SK-N-SH (cell line): ENCODE measurements at regions not wholly inside any gene's neighbourhood (a gene's known extent, or its start where the extent isn't known, plus 50 kb on each side); places are given as distances from the start of the nearest gene placed in this dataset.

Experiments used
- CTCF ChIA-PET: fragments of 300-600, 350-600 bp; formaldehyde crosslinking; extraction: SDS; loops from one replicate; lab custom pipeline; 2021; lab: Yijun Ruan, JAX
- POLR2A ChIA-PET: fragments of 350-600 bp; sonication (Branson Sonifier 250); formaldehyde crosslinking; extraction: SDS; loops from one replicate; lab custom pipeline; 2020; ENCODE audit warnings: antibody characterized with exemption, inconsistent platforms; lab: Yijun Ruan, JAX
- DNase-seq: peaks from one replicate; pipeline ENCODE4 v3.0.0; 2012
- H2AFZ ChIP-seq: fragments of 200-600 bp; sonication (generic); 2 replicates; pipeline ENCODE4 v1.8.1; 2016; ENCODE audit warnings: antibody characterized with exemption, mild to moderate bottlenecking, low read depth
- H3F3A ChIP-seq: fragments of 200-600 bp; sonication (generic); replicated peaks from 2 replicates; pipeline ENCODE3; 2016; ENCODE audit warnings: antibody characterized with exemption, mild to moderate bottlenecking; ENCODE audit not compliant: insufficient read depth
- H3K27ac ChIP-seq, 2 experiments: fragments of 200-500 bp in 1 of 2; fragments of 200-600 bp in 1 of 2; sonication (Bioruptor generic) in 1 of 2; sonication (generic), shearing (Covaris generic) in 1 of 2; 2 replicates each; pipeline versions ENCODE4 v1.5.1 to v1.6.1; 2014 to 2016; ENCODE audit warnings: low read depth in 2 of 2, inconsistent platforms in 1 of 2, low read length in 1 of 2, mild to moderate bottlenecking in 1 of 2, mixed read lengths in 1 of 2
- H3K27me3 ChIP-seq: fragments of 200-600 bp; sonication (generic), shearing (Covaris generic); 2 replicates; pipeline ENCODE4 v1.6.1; 2016; ENCODE audit warnings: mixed run types; ENCODE audit not compliant: insufficient read depth
- H3K36me3 ChIP-seq, 2 experiments: fragments of 200-500 bp in 1 of 2; fragments of 200-600 bp in 1 of 2; sonication (Bioruptor generic) in 1 of 2; sonication (generic) in 1 of 2; replicated peaks in 1 of 2; 2 replicates each; pipeline versions ENCODE3 to v1.5.1; 2014 to 2016; ENCODE audit warnings: low read length in 1 of 2, mild to moderate bottlenecking in 1 of 2; ENCODE audit not compliant: insufficient read depth in 2 of 2, control insufficient read depth in 1 of 2
- H3K4me1 ChIP-seq, 2 experiments: fragments of 200-500 bp in 1 of 2; fragments of 200-600 bp in 1 of 2; sonication (Bioruptor generic) in 1 of 2; sonication (generic), shearing (Covaris generic) in 1 of 2; 2 replicates each; pipeline versions ENCODE4 v1.5.1 to v1.6.1; 2014 to 2016; ENCODE audit warnings: low read depth in 1 of 2, low read length in 1 of 2, mixed run types in 1 of 2; ENCODE audit not compliant: insufficient read depth in 2 of 2, control insufficient read depth in 1 of 2
- H3K4me2 ChIP-seq: fragments of 200-600 bp; sonication (generic), shearing (Covaris generic); 2 replicates; pipeline ENCODE4 v1.6.1; 2017; ENCODE audit warnings: mixed run types
- H3K4me3 ChIP-seq, 2 experiments: fragments of 200-500 bp in 1 of 2; fragments of 200-600 bp in 1 of 2; sonication (Bioruptor generic) in 1 of 2; sonication (generic), shearing (Covaris generic) in 1 of 2; 2 replicates each; pipeline versions ENCODE4 v1.5.1 to v1.8.1; 2014 to 2016; ENCODE audit warnings: low read depth in 2 of 2, inconsistent platforms in 1 of 2, low read length in 1 of 2, mild to moderate bottlenecking in 1 of 2, mixed read lengths in 1 of 2, moderate library complexity in 1 of 2
- H3K79me2 ChIP-seq: fragments of 200-600 bp; sonication (generic); 2 replicates; pipeline ENCODE4 v1.8.1; 2017; ENCODE audit warnings: mild to moderate bottlenecking; ENCODE audit not compliant: insufficient read depth
- H3K9ac ChIP-seq: fragments of 200-600 bp; sonication (generic); 2 replicates; pipeline ENCODE4 v1.6.1; 2017; ENCODE audit warnings: mixed run types
- H3K9me2 ChIP-seq: fragments of 200-600 bp; sonication (generic); 2 replicates; pipeline ENCODE4 v1.6.1; 2017; ENCODE audit warnings: mixed run types
- H3K9me3 ChIP-seq: fragments of 200-600 bp; sonication (generic); 2 replicates; pipeline ENCODE4 v1.6.1; 2017; ENCODE audit warnings: mixed run types, mild to moderate bottlenecking, moderate library complexity
- H4K20me1 ChIP-seq: fragments of 200-600 bp; sonication (generic); 2 replicates; pipeline ENCODE4 v1.6.1; 2017; ENCODE audit warnings: mild to moderate bottlenecking, mixed run types; ENCODE audit not compliant: insufficient read depth
- CHD2 ChIP-seq: fragments of 150-350 bp; IDR thresholded peaks from 2 replicates; pipeline ENCODE4 v1.6.1; 2018; ENCODE audit warnings: low read length; ENCODE audit not compliant: partially characterized antibody
- EP300 ChIP-seq, 2 experiments: IDR thresholded peaks; 2 replicates each; pipeline versions ENCODE4 v1.4.0 to v1.6.1; 2012; ENCODE audit warnings: borderline replicate concordance in 1 of 2, low read depth in 1 of 2, low read length in 1 of 2
- EZH2phosphoT487 ChIP-seq: fragments of 200-600 bp; sonication (generic); IDR thresholded peaks from 2 replicates; pipeline ENCODE4 v1.6.1; 2017; ENCODE audit warnings: low read depth, mixed run types, mild to moderate bottlenecking, antibody characterized with exemption, moderate library complexity, borderline replicate concordance
- FOSL2 ChIP-seq: IDR thresholded peaks from 2 replicates; pipeline ENCODE4 v1.4.0; 2012; ENCODE audit warnings: low read depth, mild to moderate bottlenecking, moderate library complexity, borderline replicate concordance
- GABPA ChIP-seq: IDR thresholded peaks from 2 replicates; pipeline ENCODE4 v1.4.0; 2012; ENCODE audit warnings: low read depth, mild to moderate bottlenecking
- GATA2 ChIP-seq: sonication (generic); formaldehyde crosslinking; IDR thresholded peaks from 2 replicates; pipeline ENCODE4 v1.5.0; 2020; ENCODE audit warnings: mild to moderate bottlenecking, missing genetic modification reagents
- JUND ChIP-seq: IDR thresholded peaks from 2 replicates; pipeline ENCODE4 v1.4.0; 2012
- MEF2A ChIP-seq: IDR thresholded peaks from 2 replicates; pipeline ENCODE4 v1.4.0; 2012; ENCODE audit warnings: low read depth, borderline replicate concordance
- MXI1 ChIP-seq: IDR thresholded peaks from 2 replicates; pipeline ENCODE4 v1.6.1; 2012; ENCODE audit warnings: mild to moderate bottlenecking, low read depth, low read length, improper control_type of control experiment
- NFIC ChIP-seq: IDR thresholded peaks from 2 replicates; pipeline ENCODE4 v1.4.0; 2012; ENCODE audit warnings: borderline replicate concordance
- RXRA ChIP-seq: IDR thresholded peaks from 2 replicates; pipeline ENCODE4 v1.4.0; 2012; ENCODE audit warnings: low read depth, mild to moderate bottlenecking, borderline replicate concordance
- TAF1 ChIP-seq: IDR thresholded peaks from 2 replicates; pipeline ENCODE4 v1.6.1; 2012; ENCODE audit warnings: low read depth, mild to moderate bottlenecking, low read length, moderate library complexity, borderline replicate concordance
- TCF12 ChIP-seq: IDR thresholded peaks from 2 replicates; pipeline ENCODE4 v1.4.0; 2012
- YY1 ChIP-seq: IDR thresholded peaks from 2 replicates; pipeline ENCODE4 v1.4.0; 2012; ENCODE audit warnings: low read depth, mild to moderate bottlenecking
- WGBS: methylation state at CpG from one replicate; pipeline ENCODE4 v1.1.6; 2017; ENCODE audit warnings: low lambda C conversion rate; 5-methylcytosine and 5-hydroxymethylcytosine counted together
- TF ChIP-seq, protein P1 (sequence below): fragments of 150-350 bp; IDR thresholded peaks from 2 replicates; pipeline ENCODE4 v1.6.1; 2017; ENCODE audit warnings: antibody characterized with exemption, low read length, low read depth, borderline replicate concordance
- TF ChIP-seq, protein P2 (sequence below): IDR thresholded peaks from 2 replicates; pipeline ENCODE4 v1.4.0; 2012; ENCODE audit warnings: low read depth
- TF ChIP-seq, protein P3 (sequence below): IDR thresholded peaks from 2 replicates; pipeline ENCODE4 v1.4.0; 2012; ENCODE audit warnings: low read depth, borderline replicate concordance
- TF ChIP-seq, protein P4 (sequence below): fragments of 150-350 bp; IDR thresholded peaks from 2 replicates; pipeline ENCODE4 v1.6.1; 2016; ENCODE audit warnings: mild to moderate bottlenecking, low read depth, low read length
- TF ChIP-seq, protein P5 (sequence below): IDR thresholded peaks from 2 replicates; pipeline ENCODE4; 2012

DNA sequence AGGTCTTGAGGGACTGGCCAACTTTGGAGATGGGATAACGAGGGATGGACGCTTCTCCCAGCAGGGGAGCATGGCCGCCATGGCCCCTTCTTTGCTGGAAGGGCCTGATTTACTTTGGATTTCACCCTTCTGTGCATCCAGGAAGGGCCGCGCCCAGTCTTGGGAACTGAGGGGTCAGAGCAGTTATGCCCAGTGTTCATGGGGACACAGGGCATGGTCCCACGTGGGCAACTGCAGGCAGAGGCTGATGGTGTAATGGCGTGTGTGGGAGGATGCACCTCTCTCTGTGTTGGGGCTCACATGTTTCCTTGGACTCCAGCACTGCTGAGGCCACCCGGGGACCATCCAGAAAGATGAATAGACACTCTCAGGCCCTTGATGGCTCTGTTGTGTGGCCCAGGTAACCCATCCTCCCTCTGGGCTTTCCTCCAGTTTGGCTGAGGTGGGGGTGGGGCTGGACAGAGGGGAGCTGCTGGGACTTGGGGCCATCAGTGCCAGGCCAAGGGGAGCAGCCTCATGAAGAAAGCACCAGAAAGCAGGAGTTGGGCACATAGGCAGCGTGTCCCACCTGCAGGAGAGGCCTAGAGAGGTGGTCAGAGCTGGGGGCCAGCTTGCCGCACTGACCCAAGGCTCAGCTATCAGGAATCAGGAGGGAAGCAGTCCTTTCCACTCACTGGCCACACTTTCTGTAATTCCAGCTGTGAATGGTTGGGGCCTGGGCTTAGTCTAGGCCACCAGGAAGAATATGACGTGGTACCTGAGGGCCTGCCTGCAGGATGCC is 1033.9 kb downstream of the TBC1D22A start:
- Histone ChIP-seq H3K9ac (no peak overlapping the region), H3K9me3 (no peaks in the 10 kb centered on the region; the same call in 1 of the 2 replicates), H3K79me2 (no peaks in the 10 kb centered on the region), H3K4me3 (no peak overlapping the region), H3K27me3 (no peaks in the 10 kb centered on the region), H3K4me1 (no peaks in the 10 kb centered on the region), H3K36me3 (no peaks in the 10 kb centered on the region), H2AFZ (no peak overlapping the region), H3K27ac (no peak overlapping the region), H3K4me2 (no peak overlapping the region), H4K20me1 (no peaks in the 10 kb centered on the region), H3F3A (no peaks in the 10 kb centered on the region), H3K9me2 (no peaks in the 10 kb centered on the region)
- POLR2A ChIA-PET = no interaction called here
- CTCF ChIA-PET = no interaction called here
- no peak for DNase-seq
- no peak for TF ChIP-seq JUND
- no peak for TF ChIP-seq GABPA
- TF ChIP-seq, protein P1, sequence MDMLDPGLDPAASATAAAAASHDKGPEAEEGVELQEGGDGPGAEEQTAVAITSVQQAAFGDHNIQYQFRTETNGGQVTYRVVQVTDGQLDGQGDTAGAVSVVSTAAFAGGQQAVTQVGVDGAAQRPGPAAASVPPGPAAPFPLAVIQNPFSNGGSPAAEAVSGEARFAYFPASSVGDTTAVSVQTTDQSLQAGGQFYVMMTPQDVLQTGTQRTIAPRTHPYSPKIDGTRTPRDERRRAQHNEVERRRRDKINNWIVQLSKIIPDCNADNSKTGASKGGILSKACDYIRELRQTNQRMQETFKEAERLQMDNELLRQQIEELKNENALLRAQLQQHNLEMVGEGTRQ = no peak
- TF ChIP-seq MEF2A = no peak
- TF ChIP-seq NFIC = no peak
- TF ChIP-seq MXI1 = no peak
- no peak for TF ChIP-seq EP300 (IDR thresholded peaks at IDR 0.05; ENCODE audit: borderline replicate concordance in 1 of 2, low read depth in 1 of 2, low read length in 1 of 2)
- no peak for TF ChIP-seq EZH2phosphoT487
- TF ChIP-seq TAF1 = no peak
- TF ChIP-seq, protein P2, sequence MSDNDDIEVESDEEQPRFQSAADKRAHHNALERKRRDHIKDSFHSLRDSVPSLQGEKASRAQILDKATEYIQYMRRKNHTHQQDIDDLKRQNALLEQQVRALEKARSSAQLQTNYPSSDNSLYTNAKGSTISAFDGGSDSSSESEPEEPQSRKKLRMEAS = no peak
- WGBS = 28% methylated on average over 9 of the region's 11 CpGs

DNA sequence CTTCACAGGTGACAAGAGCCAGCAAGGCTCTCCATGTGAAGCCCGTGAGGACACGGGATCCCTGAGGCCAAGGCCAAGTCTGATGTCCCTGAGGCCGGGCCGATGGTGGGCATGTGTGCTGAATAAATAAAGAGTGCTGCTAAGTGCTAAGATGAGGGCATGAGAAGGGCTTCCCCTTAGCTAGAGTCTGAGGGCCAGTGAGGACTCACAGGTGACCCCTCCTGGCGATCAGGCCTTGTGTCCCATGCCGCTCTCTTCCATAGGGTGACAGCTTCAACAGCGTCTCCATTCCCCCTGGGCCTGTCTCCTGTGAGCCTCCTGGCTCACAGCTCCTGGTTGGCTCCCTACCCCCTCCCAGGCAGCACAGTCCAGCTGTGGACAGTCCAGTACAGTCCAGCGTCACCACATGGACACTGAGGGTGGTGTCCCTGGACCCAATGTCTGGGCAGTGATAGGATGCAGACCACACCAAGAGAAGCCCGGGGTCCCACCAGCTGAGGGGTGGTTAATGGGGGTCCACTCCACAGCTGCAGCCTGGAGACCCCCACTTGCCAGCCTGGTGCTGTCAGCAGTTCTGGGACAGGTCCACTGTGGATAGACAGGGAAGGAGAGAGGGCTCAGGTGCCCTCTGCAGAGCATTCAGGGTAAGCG is 1033.2 kb downstream of the TBC1D22A start:
- no peak overlapping the region for H3K4me3 ChIP-seq
- no peaks in the 10 kb centered on the region for H3K4me1 ChIP-seq
- H3K4me2 ChIP-seq = no peak overlapping the region
- no peaks in the 10 kb centered on the region for H3K9me2 ChIP-seq
- no peak overlapping the region for H3K27ac ChIP-seq
- DNase-seq = no peak
- H3K9me3 ChIP-seq = no peaks in the 10 kb centered on the region; the same call in 1 of the 2 replicates
- H2AFZ ChIP-seq = no peak overlapping the region
- no peaks in the 10 kb centered on the region for H3K36me3 ChIP-seq
- H3F3A ChIP-seq = no peaks in the 10 kb centered on the region
- TF ChIP-seq, protein P3, sequence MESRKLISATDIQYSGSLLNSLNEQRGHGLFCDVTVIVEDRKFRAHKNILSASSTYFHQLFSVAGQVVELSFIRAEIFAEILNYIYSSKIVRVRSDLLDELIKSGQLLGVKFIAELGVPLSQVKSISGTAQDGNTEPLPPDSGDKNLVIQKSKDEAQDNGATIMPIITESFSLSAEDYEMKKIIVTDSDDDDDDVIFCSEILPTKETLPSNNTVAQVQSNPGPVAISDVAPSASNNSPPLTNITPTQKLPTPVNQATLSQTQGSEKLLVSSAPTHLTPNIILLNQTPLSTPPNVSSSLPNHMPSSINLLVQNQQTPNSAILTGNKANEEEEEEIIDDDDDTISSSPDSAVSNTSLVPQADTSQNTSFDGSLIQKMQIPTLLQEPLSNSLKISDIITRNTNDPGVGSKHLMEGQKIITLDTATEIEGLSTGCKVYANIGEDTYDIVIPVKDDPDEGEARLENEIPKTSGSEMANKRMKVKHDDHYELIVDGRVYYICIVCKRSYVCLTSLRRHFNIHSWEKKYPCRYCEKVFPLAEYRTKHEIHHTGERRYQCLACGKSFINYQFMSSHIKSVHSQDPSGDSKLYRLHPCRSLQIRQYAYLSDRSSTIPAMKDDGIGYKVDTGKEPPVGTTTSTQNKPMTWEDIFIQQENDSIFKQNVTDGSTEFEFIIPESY = no peak
- TF ChIP-seq FOSL2 = no peak
- TF ChIP-seq, protein P4, sequence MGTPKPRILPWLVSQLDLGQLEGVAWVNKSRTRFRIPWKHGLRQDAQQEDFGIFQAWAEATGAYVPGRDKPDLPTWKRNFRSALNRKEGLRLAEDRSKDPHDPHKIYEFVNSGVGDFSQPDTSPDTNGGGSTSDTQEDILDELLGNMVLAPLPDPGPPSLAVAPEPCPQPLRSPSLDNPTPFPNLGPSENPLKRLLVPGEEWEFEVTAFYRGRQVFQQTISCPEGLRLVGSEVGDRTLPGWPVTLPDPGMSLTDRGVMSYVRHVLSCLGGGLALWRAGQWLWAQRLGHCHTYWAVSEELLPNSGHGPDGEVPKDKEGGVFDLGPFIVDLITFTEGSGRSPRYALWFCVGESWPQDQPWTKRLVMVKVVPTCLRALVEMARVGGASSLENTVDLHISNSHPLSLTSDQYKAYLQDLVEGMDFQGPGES = no peak
- TF ChIP-seq, protein P5, sequence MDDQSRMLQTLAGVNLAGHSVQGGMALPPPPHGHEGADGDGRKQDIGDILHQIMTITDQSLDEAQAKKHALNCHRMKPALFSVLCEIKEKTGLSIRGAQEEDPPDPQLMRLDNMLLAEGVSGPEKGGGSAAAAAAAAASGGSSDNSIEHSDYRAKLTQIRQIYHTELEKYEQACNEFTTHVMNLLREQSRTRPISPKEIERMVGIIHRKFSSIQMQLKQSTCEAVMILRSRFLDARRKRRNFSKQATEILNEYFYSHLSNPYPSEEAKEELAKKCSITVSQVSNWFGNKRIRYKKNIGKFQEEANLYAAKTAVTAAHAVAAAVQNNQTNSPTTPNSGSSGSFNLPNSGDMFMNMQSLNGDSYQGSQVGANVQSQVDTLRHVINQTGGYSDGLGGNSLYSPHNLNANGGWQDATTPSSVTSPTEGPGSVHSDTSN = no peak
- TF ChIP-seq NFIC = no peak
- no peak for TF ChIP-seq RXRA
- no peak for TF ChIP-seq TCF12
- TF ChIP-seq CHD2 = no peak
- no peak for TF ChIP-seq MEF2A
- TF ChIP-seq MXI1 = no peak
- TF ChIP-seq YY1 = no peak
- TF ChIP-seq GATA2 (CRISPR knock-in tag) = no peak
- TF ChIP-seq, all 33 proteins: peak for 0
- Histone ChIP-seq H3K9ac (no peak overlapping the region), H4K20me1 (no peaks in the 10 kb centered on the region), H3K27me3 (no peaks in the 10 kb centered on the region), H3K79me2 (no peaks in the 10 kb centered on the region)
- POLR2A ChIA-PET = no interaction called here
- 25% methylated on average over 9 of the region's 10 CpGs for WGBS
- CTCF ChIA-PET = no interaction called here
